K562 (cell line): ENCODE measurements at regions not wholly inside any gene's neighbourhood (a gene's known extent, or its start where the extent isn't known, plus 50 kb on each side); places are given as distances from the start of the nearest gene placed in this dataset.

ENCODE experiments used
- ATAC-seq: fragments of 200-7000 bp; cut with Tn5 transposase; 3 replicates; pipeline ENCODE4 v1.9.1; 2020; ENCODE audit warnings: moderate library complexity
- BruUV-seq: library from RNA; stranded (reverse); fragments of 400-500 nt; replicated peaks from 2 replicates; lab custom pipeline; 2021; lab: Mats Ljungman, UMichigan
- CTCF ChIA-PET: fragments of 300-600 bp; formaldehyde crosslinking; extraction: SDS; loops from one replicate; lab custom pipeline; 2021; ENCODE audit warnings: low intra/inter-chr PET ratio; lab: Yijun Ruan, JAX
- POLR2A ChIA-PET: fragments of 300-600, 350-650 bp; sonication (Branson Sonifier 250); formaldehyde crosslinking; extraction: SDS; loops from one replicate; lab custom pipeline; 2021; ENCODE audit warnings: antibody characterized with exemption, inconsistent platforms; lab: Yijun Ruan, JAX
- DNase-seq, 4 experiments: peaks; one replicate each; pipeline versions ENCODE4 v3.0.0 to v3.0.0-alpha.2; 2011 to 2018; ENCODE audit warnings: low spot score in 3 of 4, mixed read lengths in 3 of 4; ENCODE audit errors: extremely low read depth in 1 of 4
- FAIRE-seq: peaks from 2 replicates; lab custom pipeline; 2011; peaks lifted over from hg19 to GRCh38; lab: Jason Lieb, UNC
- H2AFZ ChIP-seq: 2 replicates; pipeline ENCODE4 v1.6.0; 2011; ENCODE audit warnings: low read depth, low read length, control low read depth, inconsistent platforms
- H3K27ac ChIP-seq: fragments of 200-600 bp; 3 replicates; pipeline ENCODE4 v1.8.0; 2011; ENCODE audit warnings: low read depth, mild to moderate bottlenecking, control low read depth, inconsistent platforms, low read length, moderate library complexity, mixed read lengths; ENCODE audit errors: extremely low read depth
- H3K27me3 ChIP-seq, 2 experiments: fragments of 300-600 bp in 1 of 2; 2 replicates in 1 of 2; 3 replicates in 1 of 2; pipeline versions ENCODE4 v1.6.0 to v1.8.0; 2011; ENCODE audit warnings: inconsistent platforms in 2 of 2, low read length in 2 of 2, mild to moderate bottlenecking in 1 of 2, mixed read lengths in 1 of 2, moderate library complexity in 1 of 2; ENCODE audit not compliant: control insufficient read depth in 2 of 2, insufficient read depth in 2 of 2
- H3K36me3 ChIP-seq: fragments of 300-600 bp; 3 replicates; pipeline ENCODE4 v1.8.0; 2011; ENCODE audit warnings: mild to moderate bottlenecking, low read length, inconsistent platforms; ENCODE audit not compliant: control insufficient read depth, insufficient read depth
- H3K4me1 ChIP-seq, 2 experiments: fragments of 200-600 bp in 1 of 2; replicated peaks in 1 of 2; 2 replicates in 1 of 2; 3 replicates in 1 of 2; pipeline versions ENCODE4 v1.5.1 to v1.8.0; 2011; ENCODE audit warnings: inconsistent platforms in 2 of 2, low read length in 2 of 2, mild to moderate bottlenecking in 1 of 2, mixed read lengths in 1 of 2, moderate library complexity in 1 of 2; ENCODE audit not compliant: control insufficient read depth in 2 of 2, insufficient read depth in 2 of 2
- H3K4me2 ChIP-seq: 2 replicates; pipeline ENCODE4 v1.6.1; 2011; ENCODE audit warnings: low read length, control low read depth, inconsistent platforms, mixed read lengths; ENCODE audit not compliant: insufficient read depth
- H3K4me3 ChIP-seq: fragments of 200-600 bp; sonication (generic), shearing (Covaris generic); 2 replicates; pipeline ENCODE4 v1.5.1; 2016; ENCODE audit warnings: control low read depth, inconsistent platforms
- H3K79me2 ChIP-seq: fragments of 200-600 bp; 3 replicates; pipeline ENCODE4 v1.8.0; 2011; ENCODE audit warnings: low read length, inconsistent platforms; ENCODE audit not compliant: control insufficient read depth, insufficient read depth
- H3K9ac ChIP-seq, 2 experiments: 2 replicates each; pipeline versions ENCODE4 v1.6.0 to v1.6.1; 2011; ENCODE audit warnings: low read depth in 2 of 2, low read length in 2 of 2, control low read depth in 1 of 2, inconsistent platforms in 1 of 2, mild to moderate bottlenecking in 1 of 2, mixed read lengths in 1 of 2; ENCODE audit not compliant: insufficient read depth in 1 of 2
- H3K9me1 ChIP-seq: one replicate; pipeline ENCODE4 v1.6.0; 2011; ENCODE audit warnings: inconsistent platforms, mild to moderate bottlenecking, low read length, moderate library complexity; ENCODE audit not compliant: control insufficient read depth, insufficient read depth
- H3K9me3 ChIP-seq: replicated peaks from 2 replicates; pipeline ENCODE4 v1.5.1; 2011; ENCODE audit warnings: low read depth, low read length, inconsistent platforms; ENCODE audit not compliant: control insufficient read depth, insufficient read depth
- H4K20me1 ChIP-seq: replicated peaks from 2 replicates; pipeline ENCODE4 v1.6.1; 2011; ENCODE audit warnings: low read length, inconsistent platforms, mixed read lengths; ENCODE audit not compliant: control insufficient read depth, insufficient read depth
- NFIC ChIP-seq: fragments of 450-650 bp; IDR thresholded peaks from 2 replicates; pipeline ENCODE4 v1.6.1; 2017; ENCODE audit warnings: mild to moderate bottlenecking, inconsistent platforms
- OTX1 ChIP-seq: fragments of 450-650 bp; formaldehyde crosslinking; IDR thresholded peaks from 2 replicates; pipeline ENCODE4 v1.4.0; 2022; ENCODE audit warnings: mild to moderate bottlenecking
- POLR2G ChIP-seq: fragments of 200-400 bp; formaldehyde crosslinking; IDR thresholded peaks from 2 replicates; pipeline ENCODE4 v1.6.1; 2017; ENCODE audit warnings: low read depth, mild to moderate bottlenecking, antibody characterized with exemption, low read length, moderate library complexity
- SIN3A ChIP-seq, 2 experiments: fragments of 150-350 bp in 1 of 2; IDR thresholded peaks; 2 replicates each; pipeline ENCODE4 v1.6.1; 2011 to 2016; ENCODE audit warnings: borderline replicate concordance in 2 of 2, low read depth in 2 of 2, low read length in 2 of 2, mild to moderate bottlenecking in 2 of 2, moderate library complexity in 2 of 2; ENCODE audit not compliant: control insufficient read depth in 1 of 2
- SREBF2 ChIP-seq: sonication (generic); formaldehyde crosslinking; IDR thresholded peaks from 2 replicates; pipeline ENCODE4 v1.4.0; 2020; ENCODE audit warnings: mild to moderate bottlenecking, missing genetic modification reagents
- ZNF668 ChIP-seq: fragments of 250-450 bp; sonication (Bioruptor Pico); IDR thresholded peaks from 2 replicates; pipeline ENCODE4 v1.8.0; 2022; ENCODE audit warnings: mild to moderate bottlenecking, inconsistent platforms
- WGBS: fragments of 100-300 bp; shearing (Covaris generic); methylation state at CpG from one replicate; pipeline ENCODE4 v1.1.6; 2016; ENCODE audit warnings: low coverage, mixed read lengths; ENCODE audit not compliant: insufficient coverage; ENCODE audit errors: missing lambda C conversion rate; 5-methylcytosine and 5-hydroxymethylcytosine counted together
- in situ Hi-C: fragments of 300-500 bp; cut with MboI; formaldehyde crosslinking; loops from 4 replicates; pipeline ENCODE4 v1.15.0; 2018; ENCODE audit warnings: inconsistent platforms, mixed read lengths
- intact Hi-C: fragments of 100-400 bp; cut with micrococcal nuclease; formaldehyde crosslinking; loops from 2 replicates; pipeline ENCODE4 v1.14.2; 2022
- TF ChIP-seq, protein P1 (sequence below): IDR thresholded peaks from 3 replicates; pipeline ENCODE4 v1.6.1; 2011; ENCODE audit warnings: borderline replicate concordance, mild to moderate bottlenecking, moderate library complexity; ENCODE audit not compliant: insufficient read length; ENCODE audit errors: extremely low read depth
- TF ChIP-seq, protein P2 (sequence below): fragments of 450-650 bp; formaldehyde crosslinking; conservative IDR thresholded peaks from 2 replicates; pipeline ENCODE4 v1.4.0; 2022; ENCODE audit warnings: mild to moderate bottlenecking, missing genetic modification characterization
- TF ChIP-seq, protein P3 (sequence below): fragments of 250-450 bp; sonication (Bioruptor Pico); IDR thresholded peaks from 2 replicates; pipeline ENCODE4 v1.4.0; 2020

DNA sequence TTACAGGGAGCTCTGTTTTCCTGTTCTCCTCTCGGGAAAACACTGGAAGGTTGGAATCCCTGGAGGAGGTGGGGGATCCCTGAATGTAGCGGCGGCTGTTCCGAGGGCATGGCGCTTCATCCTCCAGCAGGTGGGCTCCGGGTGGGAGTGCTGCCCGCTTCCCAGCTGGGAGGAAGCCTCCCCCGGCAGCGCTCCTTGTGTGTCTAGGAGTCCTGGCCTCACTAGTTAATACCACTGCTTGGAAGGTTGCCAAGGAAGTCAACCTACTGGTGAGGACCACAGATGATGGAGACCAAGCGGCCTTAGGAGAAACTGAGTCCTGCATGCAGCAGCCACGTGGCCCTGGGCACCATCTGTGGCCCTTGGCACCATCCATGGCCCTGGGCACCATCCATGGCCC is 151.9 kb upstream of the PFKP start:
- H2AFZ ChIP-seq, result no peak overlapping the region
- H3K27me3 ChIP-seq, result peaks cover 0 to 33% of the 10 kb centered on the region in 2 experiments; a peak in 3 of 5 replicates
- ATAC-seq (no peak), DNase-seq (no peak), FAIRE-seq (no peak)
- in situ Hi-C loops, result no loop called here
- H3K36me3 ChIP-seq, result no peaks in the 10 kb centered on the region
- TF ChIP-seq ZNF668 (CRISPR knock-in tag), result no peak
- TF ChIP-seq NFIC, result peak; percentile 13; the same call in 1 of the 2 replicates
- no peaks in the 10 kb centered on the region for H3K9me1 ChIP-seq
- ChIA-PET POLR2A (interaction anchor here (0.6 kb wide), 1 partner anchor 95 kb away, joined by 3 read pairs; no protein-coding TSS in a partner anchor), CTCF (no interaction called here)
- BruUV-seq, result no TSS peak
- H3K4me3 ChIP-seq, result no peak overlapping the region
- H3K4me1 ChIP-seq, result no peaks in the 10 kb centered on the region
- intact Hi-C loops, result no loop called here
- H4K20me1 ChIP-seq, result no peaks in the 10 kb centered on the region
- no peaks in the 10 kb centered on the region for H3K9me3 ChIP-seq
- H3K27ac ChIP-seq, result no peak overlapping the region
- H3K9ac ChIP-seq, result no peak overlapping the region
- H3K79me2 ChIP-seq, result no peaks in the 10 kb centered on the region
- WGBS, result 1% methylated on average over 11 of the region's 11 CpGs
- no peak overlapping the region for H3K4me2 ChIP-seq

DNA sequence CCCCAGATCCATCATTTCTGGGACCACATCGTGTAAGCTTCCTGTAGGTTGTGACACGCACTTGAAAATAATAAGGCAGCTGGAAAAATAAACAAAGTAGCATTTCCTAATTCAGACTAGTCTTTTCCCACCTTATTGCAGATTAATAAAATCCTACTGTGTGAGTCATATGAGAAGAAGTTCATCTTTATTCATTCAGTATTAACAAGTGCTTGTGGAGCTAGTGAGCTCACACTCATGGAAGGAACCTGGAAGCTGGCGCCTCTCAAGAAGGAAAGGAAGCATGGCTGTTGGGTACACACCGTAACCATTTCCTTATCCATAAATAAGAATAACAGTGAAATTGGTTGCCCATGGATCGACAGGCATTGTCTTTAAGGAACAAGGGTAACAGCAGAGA is 152.6 kb upstream of the PFKP start:
- H3K4me2 ChIP-seq, result no peak overlapping the region
- no peaks in the 10 kb centered on the region for H3K4me1 ChIP-seq
- H3K9ac ChIP-seq, result no peak overlapping the region
- H3K9me1 ChIP-seq, result no peaks in the 10 kb centered on the region
- ATAC-seq (no peak), FAIRE-seq (no peak), DNase-seq (no peak)
- no peaks in the 10 kb centered on the region for H3K9me3 ChIP-seq
- H3K27ac ChIP-seq, result no peak overlapping the region
- no peaks in the 10 kb centered on the region for H4K20me1 ChIP-seq
- intact Hi-C loops (no loop called here), in situ Hi-C loops (no loop called here)
- BruUV-seq, result no TSS peak
- H3K27me3 ChIP-seq, result peaks cover 0 to 40% of the 10 kb centered on the region in 2 experiments; a peak in 3 of 5 replicates
- H3K4me3 ChIP-seq, result no peak overlapping the region
- H2AFZ ChIP-seq, result no peak overlapping the region
- ChIA-PET POLR2A (interaction anchor here (0.6 kb wide), 1 partner anchor 96 kb away, joined by 3 read pairs; no protein-coding TSS in a partner anchor), CTCF (no interaction called here)
- 0% methylated on average over 5 of the region's 5 CpGs for WGBS
- no peaks in the 10 kb centered on the region for H3K36me3 ChIP-seq
- H3K79me2 ChIP-seq, result no peaks in the 10 kb centered on the region
- TF ChIP-seq, protein P1, sequence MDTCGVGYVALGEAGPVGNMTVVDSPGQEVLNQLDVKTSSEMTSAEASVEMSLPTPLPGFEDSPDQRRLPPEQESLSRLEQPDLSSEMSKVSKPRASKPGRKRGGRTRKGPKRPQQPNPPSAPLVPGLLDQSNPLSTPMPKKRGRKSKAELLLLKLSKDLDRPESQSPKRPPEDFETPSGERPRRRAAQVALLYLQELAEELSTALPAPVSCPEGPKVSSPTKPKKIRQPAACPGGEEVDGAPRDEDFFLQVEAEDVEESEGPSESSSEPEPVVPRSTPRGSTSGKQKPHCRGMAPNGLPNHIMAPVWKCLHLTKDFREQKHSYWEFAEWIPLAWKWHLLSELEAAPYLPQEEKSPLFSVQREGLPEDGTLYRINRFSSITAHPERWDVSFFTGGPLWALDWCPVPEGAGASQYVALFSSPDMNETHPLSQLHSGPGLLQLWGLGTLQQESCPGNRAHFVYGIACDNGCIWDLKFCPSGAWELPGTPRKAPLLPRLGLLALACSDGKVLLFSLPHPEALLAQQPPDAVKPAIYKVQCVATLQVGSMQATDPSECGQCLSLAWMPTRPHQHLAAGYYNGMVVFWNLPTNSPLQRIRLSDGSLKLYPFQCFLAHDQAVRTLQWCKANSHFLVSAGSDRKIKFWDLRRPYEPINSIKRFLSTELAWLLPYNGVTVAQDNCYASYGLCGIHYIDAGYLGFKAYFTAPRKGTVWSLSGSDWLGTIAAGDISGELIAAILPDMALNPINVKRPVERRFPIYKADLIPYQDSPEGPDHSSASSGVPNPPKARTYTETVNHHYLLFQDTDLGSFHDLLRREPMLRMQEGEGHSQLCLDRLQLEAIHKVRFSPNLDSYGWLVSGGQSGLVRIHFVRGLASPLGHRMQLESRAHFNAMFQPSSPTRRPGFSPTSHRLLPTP, result no peak
- TF ChIP-seq OTX1 (CRISPR knock-in tag), result no peak
- TF ChIP-seq, protein P2, sequence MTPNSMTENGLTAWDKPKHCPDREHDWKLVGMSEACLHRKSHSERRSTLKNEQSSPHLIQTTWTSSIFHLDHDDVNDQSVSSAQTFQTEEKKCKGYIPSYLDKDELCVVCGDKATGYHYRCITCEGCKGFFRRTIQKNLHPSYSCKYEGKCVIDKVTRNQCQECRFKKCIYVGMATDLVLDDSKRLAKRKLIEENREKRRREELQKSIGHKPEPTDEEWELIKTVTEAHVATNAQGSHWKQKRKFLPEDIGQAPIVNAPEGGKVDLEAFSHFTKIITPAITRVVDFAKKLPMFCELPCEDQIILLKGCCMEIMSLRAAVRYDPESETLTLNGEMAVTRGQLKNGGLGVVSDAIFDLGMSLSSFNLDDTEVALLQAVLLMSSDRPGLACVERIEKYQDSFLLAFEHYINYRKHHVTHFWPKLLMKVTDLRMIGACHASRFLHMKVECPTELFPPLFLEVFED (CRISPR knock-in tag), result no peak
- TF ChIP-seq SIN3A (IDR thresholded peaks at IDR 0.05; ENCODE audit: borderline replicate concordance in 2 of 2, control insufficient read depth in 1 of 2, low read depth in 2 of 2, low read length in 2 of 2), result no peak
- TF ChIP-seq SREBF2 (CRISPR knock-in tag), result no peak
- no peak for TF ChIP-seq POLR2G
- TF ChIP-seq, protein P3, sequence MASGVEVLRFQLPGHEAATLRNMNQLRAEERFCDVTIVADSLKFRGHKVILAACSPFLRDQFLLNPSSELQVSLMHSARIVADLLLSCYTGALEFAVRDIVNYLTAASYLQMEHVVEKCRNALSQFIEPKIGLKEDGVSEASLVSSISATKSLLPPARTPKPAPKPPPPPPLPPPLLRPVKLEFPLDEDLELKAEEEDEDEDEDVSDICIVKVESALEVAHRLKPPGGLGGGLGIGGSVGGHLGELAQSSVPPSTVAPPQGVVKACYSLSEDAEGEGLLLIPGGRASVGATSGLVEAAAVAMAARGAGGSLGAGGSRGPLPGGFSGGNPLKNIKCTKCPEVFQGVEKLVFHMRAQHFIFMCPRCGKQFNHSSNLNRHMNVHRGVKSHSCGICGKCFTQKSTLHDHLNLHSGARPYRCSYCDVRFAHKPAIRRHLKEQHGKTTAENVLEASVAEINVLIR (CRISPR knock-in tag), result no peak
